HL-60 (cell line): ENCODE measurements at regions not wholly inside any gene's neighbourhood (a gene's known extent, or its start where the extent isn't known, plus 50 kb on each side); places are given as distances from the start of the nearest gene placed in this dataset.

Source experiments
- GABPA ChIP-seq: IDR thresholded peaks from 2 replicates; pipeline ENCODE4 v1.6.1; 2012; ENCODE audit warnings: low read depth
- POLR2AphosphoS5 ChIP-seq: IDR thresholded peaks from 2 replicates; pipeline ENCODE4 v1.6.1; 2012; ENCODE audit warnings: low read depth
- TF ChIP-seq, protein P1 (sequence below): IDR thresholded peaks from 2 replicates; pipeline ENCODE4 v1.6.1; 2012; ENCODE audit warnings: low read depth; ENCODE audit not compliant: insufficient replicate concordance
- TF ChIP-seq, protein P2 (sequence below): IDR thresholded peaks from one replicate; pipeline ENCODE4 v1.5.1; 2011; ENCODE audit warnings: low read length, control low read depth, inconsistent platforms; ENCODE audit not compliant: insufficient read depth

DNA sequence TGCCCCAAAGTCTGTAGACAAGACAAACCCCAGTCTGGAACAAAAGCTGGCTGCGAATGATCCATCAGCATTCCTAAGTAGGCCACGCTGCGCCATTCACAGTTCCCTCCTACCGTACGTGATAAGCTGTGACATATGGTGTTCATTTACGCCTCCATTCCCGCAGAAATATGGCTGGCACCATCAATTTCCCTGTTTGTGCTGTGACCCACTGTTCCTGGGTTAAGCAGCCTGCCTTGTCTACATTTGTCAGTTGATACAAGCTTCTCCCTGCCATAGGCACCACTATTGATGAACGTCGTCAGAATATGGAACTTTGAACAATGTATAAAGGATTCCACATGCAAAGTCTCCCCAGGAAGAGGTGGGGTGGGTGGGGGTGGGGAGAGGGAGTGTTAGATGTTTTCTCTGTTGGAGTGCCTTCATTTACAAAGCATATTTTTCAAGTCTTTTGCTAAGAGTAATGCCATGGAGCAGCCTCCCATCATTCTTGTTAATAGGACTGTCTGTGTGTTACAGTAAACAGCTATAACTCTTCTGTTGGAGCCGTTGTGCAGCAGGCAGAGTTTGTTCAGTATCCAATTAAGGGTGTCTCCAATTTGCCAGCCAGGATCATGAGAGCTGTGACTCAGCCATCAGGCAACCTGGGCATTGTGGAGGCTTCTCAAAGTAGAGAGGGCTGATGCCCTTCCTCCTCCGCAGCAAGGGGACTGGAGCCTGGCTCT, 294.6 kb downstream of the TMEM114 start:
- TF ChIP-seq POLR2AphosphoS5 (no peak), GABPA (no peak)
- TF ChIP-seq, protein P1, sequence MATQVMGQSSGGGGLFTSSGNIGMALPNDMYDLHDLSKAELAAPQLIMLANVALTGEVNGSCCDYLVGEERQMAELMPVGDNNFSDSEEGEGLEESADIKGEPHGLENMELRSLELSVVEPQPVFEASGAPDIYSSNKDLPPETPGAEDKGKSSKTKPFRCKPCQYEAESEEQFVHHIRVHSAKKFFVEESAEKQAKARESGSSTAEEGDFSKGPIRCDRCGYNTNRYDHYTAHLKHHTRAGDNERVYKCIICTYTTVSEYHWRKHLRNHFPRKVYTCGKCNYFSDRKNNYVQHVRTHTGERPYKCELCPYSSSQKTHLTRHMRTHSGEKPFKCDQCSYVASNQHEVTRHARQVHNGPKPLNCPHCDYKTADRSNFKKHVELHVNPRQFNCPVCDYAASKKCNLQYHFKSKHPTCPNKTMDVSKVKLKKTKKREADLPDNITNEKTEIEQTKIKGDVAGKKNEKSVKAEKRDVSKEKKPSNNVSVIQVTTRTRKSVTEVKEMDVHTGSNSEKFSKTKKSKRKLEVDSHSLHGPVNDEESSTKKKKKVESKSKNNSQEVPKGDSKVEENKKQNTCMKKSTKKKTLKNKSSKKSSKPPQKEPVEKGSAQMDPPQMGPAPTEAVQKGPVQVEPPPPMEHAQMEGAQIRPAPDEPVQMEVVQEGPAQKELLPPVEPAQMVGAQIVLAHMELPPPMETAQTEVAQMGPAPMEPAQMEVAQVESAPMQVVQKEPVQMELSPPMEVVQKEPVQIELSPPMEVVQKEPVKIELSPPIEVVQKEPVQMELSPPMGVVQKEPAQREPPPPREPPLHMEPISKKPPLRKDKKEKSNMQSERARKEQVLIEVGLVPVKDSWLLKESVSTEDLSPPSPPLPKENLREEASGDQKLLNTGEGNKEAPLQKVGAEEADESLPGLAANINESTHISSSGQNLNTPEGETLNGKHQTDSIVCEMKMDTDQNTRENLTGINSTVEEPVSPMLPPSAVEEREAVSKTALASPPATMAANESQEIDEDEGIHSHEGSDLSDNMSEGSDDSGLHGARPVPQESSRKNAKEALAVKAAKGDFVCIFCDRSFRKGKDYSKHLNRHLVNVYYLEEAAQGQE, result no peak
- TF ChIP-seq, protein P2, sequence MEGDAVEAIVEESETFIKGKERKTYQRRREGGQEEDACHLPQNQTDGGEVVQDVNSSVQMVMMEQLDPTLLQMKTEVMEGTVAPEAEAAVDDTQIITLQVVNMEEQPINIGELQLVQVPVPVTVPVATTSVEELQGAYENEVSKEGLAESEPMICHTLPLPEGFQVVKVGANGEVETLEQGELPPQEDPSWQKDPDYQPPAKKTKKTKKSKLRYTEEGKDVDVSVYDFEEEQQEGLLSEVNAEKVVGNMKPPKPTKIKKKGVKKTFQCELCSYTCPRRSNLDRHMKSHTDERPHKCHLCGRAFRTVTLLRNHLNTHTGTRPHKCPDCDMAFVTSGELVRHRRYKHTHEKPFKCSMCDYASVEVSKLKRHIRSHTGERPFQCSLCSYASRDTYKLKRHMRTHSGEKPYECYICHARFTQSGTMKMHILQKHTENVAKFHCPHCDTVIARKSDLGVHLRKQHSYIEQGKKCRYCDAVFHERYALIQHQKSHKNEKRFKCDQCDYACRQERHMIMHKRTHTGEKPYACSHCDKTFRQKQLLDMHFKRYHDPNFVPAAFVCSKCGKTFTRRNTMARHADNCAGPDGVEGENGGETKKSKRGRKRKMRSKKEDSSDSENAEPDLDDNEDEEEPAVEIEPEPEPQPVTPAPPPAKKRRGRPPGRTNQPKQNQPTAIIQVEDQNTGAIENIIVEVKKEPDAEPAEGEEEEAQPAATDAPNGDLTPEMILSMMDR, result no peak
